ENCODE measurements at regions not wholly inside any gene's neighbourhood (a gene's known extent, or its start where the extent isn't known, plus 50 kb on each side); places are given as distances from the start of the nearest gene placed in this dataset.

- TF ChIP-seq POLR2AphosphoS5 (IDR thresholded peaks at IDR 0.05; ENCODE audit: low read depth, low read length) (no peak), REST (IDR thresholded peaks at IDR 0.05; ENCODE audit: insufficient read depth in 1 of 2, low read depth in 2 of 2, low read length in 2 of 2) (no peak), FOXP2 (optimal IDR thresholded peaks at IDR 0.05; ENCODE audit: borderline replicate concordance, extremely low read depth, extremely low read length, insufficient read depth) (no peak)
Observed at GRCh38 chr15:93327364-93327763, 238.4 kb upstream of the RGMA start.

Measured in PFSK-1 (cell line).